HCT116 (cell line): ENCODE measurements at regions not wholly inside any gene's neighbourhood (a gene's known extent, or its start where the extent isn't known, plus 50 kb on each side); places are given as distances from the start of the nearest gene placed in this dataset.

ENCODE experiments used
- ATAC-seq: fragments of 200-7000 bp; cut with Tn5 transposase; 2 replicates; pipeline ENCODE4 v1.9.1; 2020; ENCODE audit warnings: mild to moderate bottlenecking, moderate library complexity
- BruUV-seq: library from RNA; stranded (reverse); fragments of 400-500 nt; replicated peaks from 2 replicates; lab custom pipeline; 2021; lab: Mats Ljungman, UMichigan
- CTCF ChIA-PET: fragments of 300-600 bp; sonication (Branson Sonifier 250); formaldehyde crosslinking; loops from one replicate; lab custom pipeline; 2021; ENCODE audit warnings: antibody characterized with exemption; lab: Charles Lee
- POLR2A ChIA-PET: fragments of 300-600, 350-600 bp; sonication (Branson Sonifier 250); formaldehyde crosslinking; loops from one replicate; lab custom pipeline; 2021; ENCODE audit warnings: antibody characterized with exemption; lab: Charles Lee
- RAD21 ChIA-PET, 2 experiments: fragments of 300-600 bp; sonication (Branson Sonifier 250); formaldehyde crosslinking; loops; one replicate each; lab custom pipeline; 2023; ENCODE audit warnings: low total read pairs in 2 of 2; ENCODE audit not compliant: uncharacterized antibody in 2 of 2, unreplicated experiment in 2 of 2, low non-redundant PET in 1 of 2; lab: Charles Lee
- DNase-seq: peaks from one replicate; pipeline ENCODE4 v3.0.0-alpha.2; 2010; ENCODE audit warnings: low read depth, low spot score
- H2AFZ ChIP-seq: fragments of 200-600 bp; shearing (Covaris generic), sonication (generic); 2 replicates; pipeline ENCODE4 v1.6.1; 2017; ENCODE audit warnings: low read depth, mixed run types, mixed read lengths, antibody characterized with exemption, low read length; ENCODE audit not compliant: poor library complexity, severe bottlenecking
- H3K27ac ChIP-seq: 2 replicates; pipeline ENCODE4 v1.5.1; 2012; ENCODE audit warnings: low read depth, low read length
- H3K27me3 ChIP-seq: fragments of 200-600 bp; sonication (generic); 2 replicates; pipeline ENCODE4 v1.6.1; 2016; ENCODE audit warnings: mixed run types, low read length, mixed read lengths; ENCODE audit not compliant: insufficient read depth
- H3K36me3 ChIP-seq, 2 experiments: fragments of 200-500 bp in 1 of 2; fragments of 200-600 bp in 1 of 2; sonication (Bioruptor generic) in 1 of 2; sonication (generic) in 1 of 2; 2 replicates each; pipeline versions ENCODE4 v1.5.1 to v1.6.1; 2014 to 2016; ENCODE audit warnings: low read length in 2 of 2, inconsistent platforms in 1 of 2, mixed read lengths in 1 of 2, mixed run types in 1 of 2; ENCODE audit not compliant: insufficient read depth in 2 of 2, control insufficient read depth in 1 of 2
- H3K4me1 ChIP-seq, 2 experiments: fragments of 200-600 bp in 1 of 2; sonication (generic) in 1 of 2; 2 replicates each; pipeline versions ENCODE4 v1.5.1 to v1.6.1; 2012 to 2017; ENCODE audit warnings: low read length in 2 of 2, inconsistent platforms in 1 of 2, mild to moderate bottlenecking in 1 of 2, mixed read lengths in 1 of 2, mixed run types in 1 of 2, moderate library complexity in 1 of 2; ENCODE audit not compliant: insufficient read depth in 2 of 2, control insufficient read depth in 1 of 2
- H3K4me2 ChIP-seq: fragments of 200-600 bp; sonication (generic); 2 replicates; pipeline ENCODE4 v1.6.1; 2017; ENCODE audit warnings: mixed run types, low read length, mixed read lengths
- H3K4me3 ChIP-seq, 2 experiments: fragments of 200-600 bp in 1 of 2; sonication (generic) in 1 of 2; replicated peaks in 1 of 2; 2 replicates each; pipeline ENCODE4 v1.5.1; 2011 to 2016; ENCODE audit warnings: low read length in 2 of 2, control low read depth in 1 of 2, low read depth in 1 of 2, mild to moderate bottlenecking in 1 of 2, mixed read lengths in 1 of 2, mixed run types in 1 of 2
- H3K79me2 ChIP-seq: fragments of 200-600 bp; sonication (generic); 2 replicates; pipeline ENCODE4 v1.6.1; 2017; ENCODE audit warnings: mild to moderate bottlenecking, mixed run types, low read length, moderate library complexity, mixed read lengths; ENCODE audit not compliant: insufficient read depth
- H3K9ac ChIP-seq: fragments of 200-600 bp; sonication (generic); 2 replicates; pipeline ENCODE4 v1.6.1; 2016; ENCODE audit warnings: low read length, mixed read lengths
- H3K9me2 ChIP-seq: fragments of 200-600 bp; sonication (generic), shearing (Covaris generic); 2 replicates; pipeline ENCODE4 v1.6.1; 2017; ENCODE audit warnings: mixed run types, mild to moderate bottlenecking, moderate library complexity; ENCODE audit not compliant: insufficient read depth
- H3K9me3 ChIP-seq, 2 experiments: fragments of 200-500 bp in 1 of 2; fragments of 200-600 bp in 1 of 2; sonication (Bioruptor generic) in 1 of 2; sonication (generic) in 1 of 2; 2 replicates each; pipeline ENCODE4 v1.6.1; 2014 to 2017; ENCODE audit warnings: low read length in 2 of 2, mixed read lengths in 2 of 2, inconsistent platforms in 1 of 2, low read depth in 1 of 2, mild to moderate bottlenecking in 1 of 2, mixed run types in 1 of 2, moderate library complexity in 1 of 2; ENCODE audit not compliant: control insufficient read depth in 1 of 2, insufficient read depth in 1 of 2
- H4K20me1 ChIP-seq: fragments of 200-600 bp; sonication (generic), shearing (Covaris generic); 2 replicates; pipeline ENCODE4 v1.6.1; 2017; ENCODE audit warnings: mixed run types, mild to moderate bottlenecking, moderate library complexity; ENCODE audit not compliant: insufficient read depth
- ATF3 ChIP-seq: IDR thresholded peaks from 2 replicates; pipeline ENCODE4 v1.6.1; 2012
- CBX3 ChIP-seq: IDR thresholded peaks from 2 replicates; pipeline ENCODE4 v1.6.1; 2012; ENCODE audit warnings: low read depth
- CEBPB ChIP-seq: IDR thresholded peaks from 2 replicates; pipeline ENCODE4 v1.6.1; 2012; ENCODE audit warnings: low read depth
- CTCF ChIP-seq, 3 experiments: fragments of 200-600 bp in 1 of 3; sonication (generic) in 1 of 3; IDR thresholded peaks in 2 of 3; conservative IDR thresholded peaks in 1 of 3; 2 replicates each; pipeline ENCODE4 v1.5.1; 2012 to 2017; ENCODE audit warnings: low read depth in 2 of 3, low read length in 2 of 3, antibody characterized with exemption in 1 of 3, borderline replicate concordance in 1 of 3, control low read depth in 1 of 3, mild to moderate bottlenecking in 1 of 3, mixed read lengths in 1 of 3, mixed run types in 1 of 3, moderate library complexity in 1 of 3; ENCODE audit not compliant: insufficient read depth in 1 of 3
- EGR1 ChIP-seq: IDR thresholded peaks from 2 replicates; pipeline ENCODE4 v1.6.1; 2012; ENCODE audit warnings: low read depth
- ELF1 ChIP-seq: IDR thresholded peaks from 2 replicates; pipeline ENCODE4 v1.6.1; 2012; ENCODE audit warnings: low read depth, borderline replicate concordance
- EZH2 ChIP-seq: fragments of 200-600 bp; sonication (generic); IDR thresholded peaks from 2 replicates; pipeline ENCODE4 v1.6.1; 2017; ENCODE audit warnings: antibody characterized with exemption, mixed run types
- EZH2phosphoT487 ChIP-seq: fragments of 200-600 bp; IDR thresholded peaks from 2 replicates; pipeline ENCODE4 v1.6.1; 2018; ENCODE audit warnings: antibody characterized with exemption, borderline replicate concordance
- FOSL1 ChIP-seq: IDR thresholded peaks from 2 replicates; pipeline ENCODE4 v1.6.1; 2012; ENCODE audit warnings: low read depth
- JUND ChIP-seq: IDR thresholded peaks from 2 replicates; pipeline ENCODE4 v1.6.1; 2012
- MAX ChIP-seq: IDR thresholded peaks from 2 replicates; pipeline ENCODE4 v1.6.1; 2012
- POLR2A ChIP-seq: IDR thresholded peaks from 2 replicates; pipeline ENCODE4 v1.7.0; 2011; ENCODE audit warnings: borderline replicate concordance; ENCODE audit not compliant: insufficient read depth, insufficient read length; ENCODE audit errors: extremely low read depth
- POLR2AphosphoS5 ChIP-seq: IDR thresholded peaks from 2 replicates; pipeline ENCODE4 v1.6.1; 2011; ENCODE audit warnings: mild to moderate bottlenecking, low read depth, low read length, moderate library complexity
- RAD21 ChIP-seq: IDR thresholded peaks from 2 replicates; pipeline ENCODE4 v1.6.1; 2012; ENCODE audit warnings: low read depth, mild to moderate bottlenecking
- SIN3A ChIP-seq: IDR thresholded peaks from 2 replicates; pipeline ENCODE4 v1.6.1; 2012; ENCODE audit warnings: low read depth
- YY1 ChIP-seq: IDR thresholded peaks from 2 replicates; pipeline ENCODE4 v1.6.1; 2011; ENCODE audit warnings: low read length, low read depth, moderate library complexity, mild to moderate bottlenecking; ENCODE audit not compliant: insufficient replicate concordance; ENCODE audit errors: extremely low read depth
- ZBTB33 ChIP-seq: IDR thresholded peaks from 2 replicates; pipeline ENCODE4 v1.6.1; 2011; ENCODE audit warnings: mild to moderate bottlenecking, low read length, moderate library complexity; ENCODE audit not compliant: insufficient replicate concordance; ENCODE audit errors: extremely low read depth
- intact Hi-C: fragments of 100-400 bp; cut with micrococcal nuclease; formaldehyde crosslinking; loops from 2 replicates; pipeline ENCODE4 v1.10.0; 2022

GRCh38 chr2:182638667-182639066, 77.4 kb upstream of the DNAJC10 start:
- Histone ChIP-seq H2AFZ (no peak overlapping the region), H3K9me3 (no peaks in the 10 kb centered on the region), H3K4me1 (0 out of 4 replicates have a peak, but pooled peaks cover 0 to 5% of the 10 kb centered on the region in 2 experiments), H3K9me2 (no peaks in the 10 kb centered on the region), H3K27ac (no peak overlapping the region), H3K27me3 (no peaks in the 10 kb centered on the region), H3K4me3 (no peak overlapping the region), H3K36me3 (no peaks in the 10 kb centered on the region), H3K79me2 (no peaks in the 10 kb centered on the region), H4K20me1 (no peaks in the 10 kb centered on the region), H3K9ac (no peak overlapping the region), H3K4me2 (no peak overlapping the region)
- RAD21 ChIA-PET: no interaction called here
- POLR2A ChIA-PET: no interaction called here
- no peak for ATAC-seq
- CTCF ChIA-PET: no interaction called here
- BruUV-seq: no TSS peak
- DNase-seq: no peak
- TF ChIP-seq SIN3A: no peak
- TF ChIP-seq CEBPB: no peak
- no peak for TF ChIP-seq ELF1
- no peak for TF ChIP-seq CBX3
- TF ChIP-seq ZBTB33: no peak
- TF ChIP-seq EZH2: no peak
- TF ChIP-seq ATF3: no peak
- no peak for TF ChIP-seq MAX
- TF ChIP-seq JUND: no peak
- TF ChIP-seq POLR2AphosphoS5: no peak
- no peak for TF ChIP-seq EGR1
- TF ChIP-seq CTCF (IDR thresholded peaks at IDR 0.05 in 2 of 3, conservative IDR thresholded peaks at IDR 0.05 in 1 of 3; ENCODE audit: borderline replicate concordance in 1 of 3, insufficient read depth in 1 of 3, low read depth in 2 of 3, low read length in 2 of 3): no peak
- TF ChIP-seq YY1: no peak
- TF ChIP-seq EZH2phosphoT487: no peak
- no peak for TF ChIP-seq POLR2A
- no peak for TF ChIP-seq FOSL1
- no peak for TF ChIP-seq RAD21
- intact Hi-C loops: no loop called here
